ENCODE measurements at regions not wholly inside any gene's neighbourhood (a gene's known extent, or its start where the extent isn't known, plus 50 kb on each side); places are given as distances from the start of the nearest gene placed in this dataset.

GRCh38 chr1:116854403-116854690 lies 55.4 kb upstream of the PTGFRN start:
- TF ChIP-seq ELF4 (IDR thresholded peaks at IDR 0.05) (no peak), NFRKB (IDR thresholded peaks at IDR 0.05) (no peak), TARDBP (IDR thresholded peaks at IDR 0.05) (no peak)

Measured in HEK293T (cell line).